Mesothelial cell of epicardium (in vitro differentiated cells): ENCODE measurements at regions not wholly inside any gene's neighbourhood (a gene's known extent, or its start where the extent isn't known, plus 50 kb on each side); places are given as distances from the start of the nearest gene placed in this dataset.

Source experiments
- DNase-seq, 2 experiments: peaks; one replicate each; pipeline ENCODE4 v3.0.0; 2021; ENCODE audit warnings: low spot score in 2 of 2; ENCODE audit not compliant: unreplicated experiment in 2 of 2
- H3K27ac Mint-ChIP-seq: 2 replicates; pipeline ENCODE4 v1.8.0; 2021; ENCODE audit warnings: mixed read lengths
- H3K27me3 Mint-ChIP-seq: 2 replicates; pipeline ENCODE4 v1.8.0; 2021; ENCODE audit warnings: low read depth, mixed read lengths
- H3K36me3 Mint-ChIP-seq: 2 replicates; pipeline ENCODE4 v1.8.0; 2021; ENCODE audit warnings: mixed read lengths
- H3K4me1 Mint-ChIP-seq: 2 replicates; pipeline ENCODE4 v1.8.0; 2021; ENCODE audit warnings: mixed read lengths
- H3K4me3 Mint-ChIP-seq: 2 replicates; pipeline ENCODE4 v1.8.0; 2021; ENCODE audit warnings: mild to moderate bottlenecking, moderate library complexity, mixed read lengths
- H3K9me3 Mint-ChIP-seq: 2 replicates; pipeline ENCODE4 v1.8.0; 2021; ENCODE audit warnings: mixed read lengths
- TF ChIP-seq, protein P1 (sequence below): fragments of 200-600 bp; sonication (generic); IDR thresholded peaks from one replicate; pipeline ENCODE4 v1.5.0; 2021; ENCODE audit warnings: antibody characterized with exemption; ENCODE audit not compliant: unreplicated experiment

DNA sequence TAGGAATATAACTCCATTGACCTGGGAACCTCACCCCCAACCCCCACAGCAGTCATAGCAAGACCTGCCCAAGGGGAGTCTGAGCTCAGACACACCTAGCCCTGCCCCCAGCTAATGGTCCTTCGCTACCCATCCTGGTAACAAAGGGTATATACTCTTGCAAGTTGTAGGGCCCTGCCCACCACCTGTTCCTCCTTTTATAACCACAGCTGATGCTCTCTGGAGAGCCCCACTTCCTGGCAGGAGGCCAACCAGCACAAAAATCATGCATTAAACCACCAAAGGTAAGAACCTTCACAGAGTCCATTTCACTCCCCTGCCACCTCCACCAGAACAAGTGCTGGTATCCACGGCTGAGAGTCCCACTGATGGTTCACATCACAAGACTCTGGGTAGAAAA, 1195.3 kb upstream of the SEMA6A start:
- no peaks in the 10 kb centered on the region for H3K4me1 Mint-ChIP-seq
- TF ChIP-seq, protein P1, sequence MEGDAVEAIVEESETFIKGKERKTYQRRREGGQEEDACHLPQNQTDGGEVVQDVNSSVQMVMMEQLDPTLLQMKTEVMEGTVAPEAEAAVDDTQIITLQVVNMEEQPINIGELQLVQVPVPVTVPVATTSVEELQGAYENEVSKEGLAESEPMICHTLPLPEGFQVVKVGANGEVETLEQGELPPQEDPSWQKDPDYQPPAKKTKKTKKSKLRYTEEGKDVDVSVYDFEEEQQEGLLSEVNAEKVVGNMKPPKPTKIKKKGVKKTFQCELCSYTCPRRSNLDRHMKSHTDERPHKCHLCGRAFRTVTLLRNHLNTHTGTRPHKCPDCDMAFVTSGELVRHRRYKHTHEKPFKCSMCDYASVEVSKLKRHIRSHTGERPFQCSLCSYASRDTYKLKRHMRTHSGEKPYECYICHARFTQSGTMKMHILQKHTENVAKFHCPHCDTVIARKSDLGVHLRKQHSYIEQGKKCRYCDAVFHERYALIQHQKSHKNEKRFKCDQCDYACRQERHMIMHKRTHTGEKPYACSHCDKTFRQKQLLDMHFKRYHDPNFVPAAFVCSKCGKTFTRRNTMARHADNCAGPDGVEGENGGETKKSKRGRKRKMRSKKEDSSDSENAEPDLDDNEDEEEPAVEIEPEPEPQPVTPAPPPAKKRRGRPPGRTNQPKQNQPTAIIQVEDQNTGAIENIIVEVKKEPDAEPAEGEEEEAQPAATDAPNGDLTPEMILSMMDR: no peak
- peaks cover 40% of the 10 kb centered on the region for H3K9me3 Mint-ChIP-seq
- peaks cover 3% of the 10 kb centered on the region for H3K36me3 Mint-ChIP-seq
- H3K27me3 Mint-ChIP-seq: no peaks in the 10 kb centered on the region
- no peak overlapping the region for H3K27ac Mint-ChIP-seq
- no peak overlapping the region for H3K4me3 Mint-ChIP-seq
- no peak for DNase-seq

DNA sequence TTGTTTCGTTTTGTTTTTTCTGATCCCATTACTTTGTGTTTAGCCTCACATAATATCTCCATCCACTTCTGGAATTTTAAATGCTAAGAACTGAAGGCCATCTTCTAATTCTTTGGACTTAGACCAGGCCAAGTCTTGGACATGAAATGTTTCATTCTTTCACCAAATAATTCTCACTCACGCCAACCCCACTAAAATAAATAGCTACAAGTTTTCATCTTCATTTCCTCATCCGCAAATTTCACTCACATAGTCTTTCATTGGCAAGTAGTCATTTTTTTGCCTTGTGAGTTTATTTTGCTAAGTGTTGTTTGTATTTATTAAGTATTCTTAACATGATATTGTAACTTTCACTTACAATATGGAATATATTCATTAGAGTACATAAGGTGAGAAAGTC, 1188.6 kb upstream of the SEMA6A start:
- Mint-ChIP-seq H3K4me1 (peaks cover 7% of the 10 kb centered on the region), H3K9me3 (no peaks in the 10 kb centered on the region), H3K36me3 (no peaks in the 10 kb centered on the region), H3K27ac (no peak overlapping the region), H3K27me3 (no peaks in the 10 kb centered on the region), H3K4me3 (no peak overlapping the region)
- TF ChIP-seq, protein P1: no peak
- no peak for DNase-seq

DNA sequence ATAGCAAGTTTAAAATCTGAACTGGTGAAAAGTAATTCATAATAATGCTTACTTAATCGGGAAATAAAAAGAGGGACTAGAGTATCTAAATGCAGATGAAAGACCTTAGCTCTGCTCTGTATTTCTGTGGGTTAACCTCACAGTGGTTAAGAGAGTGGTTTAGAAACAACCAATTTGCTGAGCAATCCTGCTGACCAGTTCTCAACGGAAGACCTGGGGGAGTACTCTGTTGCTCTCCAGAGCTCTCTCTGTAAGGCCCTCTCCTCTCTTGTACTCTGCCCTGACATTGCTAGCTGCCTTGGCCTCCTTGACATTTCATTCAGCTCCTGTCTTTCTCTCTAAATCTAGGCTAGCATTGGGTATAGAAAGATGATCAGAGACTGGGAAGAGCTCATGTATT, 1186.6 kb upstream of the SEMA6A start:
- TF ChIP-seq, protein P1: no peak
- no peak overlapping the region for H3K4me3 Mint-ChIP-seq
- H3K9me3 Mint-ChIP-seq: no peaks in the 10 kb centered on the region
- H3K36me3 Mint-ChIP-seq: no peaks in the 10 kb centered on the region
- no peak overlapping the region for H3K27ac Mint-ChIP-seq
- H3K4me1 Mint-ChIP-seq: peaks cover 7% of the 10 kb centered on the region
- H3K27me3 Mint-ChIP-seq: no peaks in the 10 kb centered on the region
- DNase-seq: no peak

DNA sequence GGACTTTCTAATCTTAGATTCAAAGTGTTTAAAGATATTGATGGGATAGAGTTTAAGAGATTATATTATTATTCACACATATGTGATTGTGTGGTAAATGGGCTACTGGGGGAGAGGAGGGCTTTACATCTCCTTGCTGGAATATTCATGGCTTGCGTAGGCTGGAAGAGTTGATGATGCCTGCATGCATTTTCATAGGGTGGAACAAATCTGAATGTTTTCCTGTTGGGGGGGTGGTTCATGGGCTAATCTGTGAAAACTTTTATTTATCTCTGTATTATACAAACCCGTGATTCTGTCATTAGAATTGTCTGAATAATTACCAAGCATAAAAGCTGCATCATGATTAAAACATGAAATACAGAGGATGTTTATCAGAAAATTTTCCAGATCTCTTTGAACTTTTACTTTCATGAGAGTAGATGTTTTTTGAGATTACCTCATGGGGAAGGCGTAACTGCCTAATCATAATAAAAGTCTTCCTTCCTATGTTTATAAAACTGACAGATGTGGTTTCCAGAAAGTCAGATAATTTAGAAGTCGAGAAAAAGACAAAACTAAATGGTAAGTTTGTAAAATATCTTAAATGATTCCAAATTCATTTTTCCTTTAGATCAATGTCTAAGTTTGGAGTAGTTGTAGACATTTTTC, 1185.4 kb upstream of the SEMA6A start:
- Mint-ChIP-seq H3K4me3 (no peak overlapping the region), H3K9me3 (peaks cover 7% of the 10 kb centered on the region), H3K4me1 (peaks cover 7% of the 10 kb centered on the region), H3K27ac (no peak overlapping the region), H3K27me3 (no peaks in the 10 kb centered on the region), H3K36me3 (no peaks in the 10 kb centered on the region)
- DNase-seq: no peak
- TF ChIP-seq, protein P1: no peak

DNA sequence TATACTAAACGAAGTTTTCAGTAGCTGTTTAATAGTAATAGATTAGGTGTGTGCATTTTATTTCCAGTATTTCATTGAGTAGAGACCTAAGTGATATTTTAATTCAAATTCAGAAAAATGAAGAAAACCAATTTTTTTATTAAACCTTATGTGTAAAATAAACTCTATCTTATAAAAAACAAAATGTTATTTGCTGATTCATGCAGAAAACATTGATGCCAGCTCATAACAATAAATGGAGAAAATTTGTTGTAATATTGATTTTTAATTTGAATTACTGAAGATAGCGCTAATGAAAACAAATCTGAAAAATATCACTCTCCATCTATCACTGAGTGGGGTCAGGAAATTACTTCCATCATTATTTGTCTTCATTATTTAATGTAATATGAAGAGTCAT, 1177.8 kb upstream of the SEMA6A start:
- TF ChIP-seq, protein P1: no peak
- H3K27ac Mint-ChIP-seq: no peak overlapping the region
- peaks cover 17% of the 10 kb centered on the region for H3K9me3 Mint-ChIP-seq
- H3K27me3 Mint-ChIP-seq: no peaks in the 10 kb centered on the region
- H3K36me3 Mint-ChIP-seq: no peaks in the 10 kb centered on the region
- no peaks in the 10 kb centered on the region for H3K4me1 Mint-ChIP-seq
- no peak for DNase-seq
- H3K4me3 Mint-ChIP-seq: no peak overlapping the region

DNA sequence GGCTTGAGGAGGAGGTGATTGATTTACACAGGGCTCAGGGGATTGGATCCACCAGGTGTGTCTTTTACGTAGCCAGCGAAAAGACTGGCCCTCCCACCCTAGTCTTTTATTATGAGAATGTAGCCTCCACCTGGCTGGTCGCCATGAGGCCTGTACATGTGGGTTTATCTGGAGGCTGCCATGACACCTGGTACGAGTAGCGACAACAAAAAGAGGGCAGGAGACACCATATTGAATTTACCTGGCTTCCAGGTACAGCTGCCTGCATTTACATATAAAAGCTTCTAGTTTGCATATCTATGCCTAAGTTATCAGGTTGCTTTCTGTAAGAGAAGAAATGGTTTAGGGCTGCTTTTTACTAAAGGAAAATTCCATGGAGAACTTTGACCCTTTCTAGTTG, 1173.7 kb upstream of the SEMA6A start:
- Mint-ChIP-seq H3K27ac (no peak overlapping the region), H3K4me3 (no peak overlapping the region), H3K9me3 (peaks cover 4% of the 10 kb centered on the region), H3K27me3 (no peaks in the 10 kb centered on the region), H3K36me3 (no peaks in the 10 kb centered on the region), H3K4me1 (no peaks in the 10 kb centered on the region)
- DNase-seq: no peak
- TF ChIP-seq, protein P1: no peak
